NB4 (cell line): ENCODE measurements at regions not wholly inside any gene's neighbourhood (a gene's known extent, or its start where the extent isn't known, plus 50 kb on each side); places are given as distances from the start of the nearest gene placed in this dataset.
"Not testable (repeated sequence)": the region's sequence is repeated elsewhere in the genome, so short reads cannot be mapped to it uniquely, and the experiment has no call there.

Experiments
- DNase-seq: peaks from one replicate; pipeline ENCODE4 v3.0.0; 2010; ENCODE audit warnings: low read depth
- H3K4me3 ChIP-seq: one replicate; pipeline ENCODE4 v1.5.1; 2011; ENCODE audit warnings: mild to moderate bottlenecking, low read depth, low read length, moderate library complexity
- MYC ChIP-seq: IDR thresholded peaks from 2 replicates; pipeline ENCODE4 v1.6.1; 2011; ENCODE audit warnings: low read depth, low read length
- POLR2A ChIP-seq: IDR thresholded peaks from 2 replicates; pipeline ENCODE4 v1.6.1; 2011; ENCODE audit warnings: mild to moderate bottlenecking; ENCODE audit not compliant: insufficient read length; ENCODE audit errors: extremely low read depth
- TF ChIP-seq, protein P1 (sequence below): IDR thresholded peaks from 2 replicates; pipeline ENCODE4 v1.6.1; 2011; ENCODE audit warnings: low read depth, low read length
- TF ChIP-seq, protein P2 (sequence below): IDR thresholded peaks from one replicate; pipeline ENCODE4 v1.5.1; 2012; ENCODE audit warnings: low read depth, low read length

DNA sequence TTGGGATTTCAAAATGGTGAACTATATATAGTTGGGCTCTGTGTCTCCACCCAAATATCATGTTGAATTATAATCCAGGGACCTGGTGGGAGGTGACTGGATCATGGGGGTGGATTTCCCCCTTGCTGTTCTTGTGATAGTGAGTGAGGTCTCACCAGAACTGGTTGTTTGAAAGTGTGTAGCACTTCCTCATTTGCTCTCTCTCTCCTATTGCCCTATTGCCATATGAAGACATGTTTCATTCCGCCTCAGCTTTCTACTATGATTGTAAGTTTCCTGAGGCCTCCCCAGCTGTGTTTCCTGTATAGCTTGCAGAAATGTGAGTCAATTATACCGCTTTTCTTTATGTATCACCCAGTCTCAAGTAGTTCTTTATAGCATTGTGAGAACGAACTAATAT lies 545.6 kb downstream of the TRAM1L1 start:
- H3K4me3 ChIP-seq = no peak overlapping the region
- TF ChIP-seq, protein P1, sequence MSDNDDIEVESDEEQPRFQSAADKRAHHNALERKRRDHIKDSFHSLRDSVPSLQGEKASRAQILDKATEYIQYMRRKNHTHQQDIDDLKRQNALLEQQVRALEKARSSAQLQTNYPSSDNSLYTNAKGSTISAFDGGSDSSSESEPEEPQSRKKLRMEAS = no peak
- no peak for TF ChIP-seq POLR2A
- no peak for TF ChIP-seq MYC
- TF ChIP-seq, protein P2, sequence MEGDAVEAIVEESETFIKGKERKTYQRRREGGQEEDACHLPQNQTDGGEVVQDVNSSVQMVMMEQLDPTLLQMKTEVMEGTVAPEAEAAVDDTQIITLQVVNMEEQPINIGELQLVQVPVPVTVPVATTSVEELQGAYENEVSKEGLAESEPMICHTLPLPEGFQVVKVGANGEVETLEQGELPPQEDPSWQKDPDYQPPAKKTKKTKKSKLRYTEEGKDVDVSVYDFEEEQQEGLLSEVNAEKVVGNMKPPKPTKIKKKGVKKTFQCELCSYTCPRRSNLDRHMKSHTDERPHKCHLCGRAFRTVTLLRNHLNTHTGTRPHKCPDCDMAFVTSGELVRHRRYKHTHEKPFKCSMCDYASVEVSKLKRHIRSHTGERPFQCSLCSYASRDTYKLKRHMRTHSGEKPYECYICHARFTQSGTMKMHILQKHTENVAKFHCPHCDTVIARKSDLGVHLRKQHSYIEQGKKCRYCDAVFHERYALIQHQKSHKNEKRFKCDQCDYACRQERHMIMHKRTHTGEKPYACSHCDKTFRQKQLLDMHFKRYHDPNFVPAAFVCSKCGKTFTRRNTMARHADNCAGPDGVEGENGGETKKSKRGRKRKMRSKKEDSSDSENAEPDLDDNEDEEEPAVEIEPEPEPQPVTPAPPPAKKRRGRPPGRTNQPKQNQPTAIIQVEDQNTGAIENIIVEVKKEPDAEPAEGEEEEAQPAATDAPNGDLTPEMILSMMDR = no peak
- DNase-seq = peak; percentile 4

DNA sequence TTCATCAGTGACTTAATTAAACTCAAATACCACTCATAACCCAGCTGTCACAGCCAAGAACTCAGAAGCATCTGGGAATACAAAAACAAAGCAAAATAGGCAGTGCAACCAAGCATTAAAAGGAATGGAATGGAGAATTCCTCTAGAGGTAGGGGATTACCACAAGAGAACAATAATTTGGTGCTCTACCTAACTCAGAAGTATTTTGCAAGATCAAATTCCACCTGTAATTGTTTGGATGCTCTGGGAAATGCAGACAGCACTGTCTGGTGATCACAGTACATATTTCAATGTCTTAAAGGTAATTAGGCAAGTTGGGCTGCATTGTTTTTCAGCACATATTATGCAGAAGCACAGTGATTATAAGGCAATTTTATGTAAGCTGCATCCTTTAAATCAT lies 547.5 kb downstream of the TRAM1L1 start:
- H3K4me3 ChIP-seq = no peak overlapping the region
- DNase-seq = no peak
- TF ChIP-seq MYC = no peak
- TF ChIP-seq, protein P1 = no peak
- TF ChIP-seq, protein P2 = no peak
- no peak for TF ChIP-seq POLR2A

DNA sequence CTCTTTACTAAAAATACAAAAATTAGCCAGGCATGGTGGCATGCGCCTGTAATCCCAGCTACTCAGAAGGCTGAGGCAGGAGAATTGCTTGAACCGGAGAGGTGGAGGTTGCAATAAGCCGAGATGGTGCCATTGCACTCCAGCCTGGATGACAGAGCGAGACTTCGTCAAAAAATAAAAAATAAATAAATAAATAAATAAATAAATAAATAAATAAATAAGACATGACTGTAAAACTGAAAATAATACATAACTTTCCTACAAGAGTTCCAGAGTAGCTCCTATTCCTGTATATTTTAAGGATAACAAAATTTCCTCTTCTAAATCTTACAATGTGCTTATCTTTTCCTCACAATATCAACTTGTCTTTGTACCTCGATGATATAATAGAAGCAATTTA lies 549.4 kb downstream of the TRAM1L1 start:
- H3K4me3 ChIP-seq, DNase-seq: not testable (repeated sequence)

DNA sequence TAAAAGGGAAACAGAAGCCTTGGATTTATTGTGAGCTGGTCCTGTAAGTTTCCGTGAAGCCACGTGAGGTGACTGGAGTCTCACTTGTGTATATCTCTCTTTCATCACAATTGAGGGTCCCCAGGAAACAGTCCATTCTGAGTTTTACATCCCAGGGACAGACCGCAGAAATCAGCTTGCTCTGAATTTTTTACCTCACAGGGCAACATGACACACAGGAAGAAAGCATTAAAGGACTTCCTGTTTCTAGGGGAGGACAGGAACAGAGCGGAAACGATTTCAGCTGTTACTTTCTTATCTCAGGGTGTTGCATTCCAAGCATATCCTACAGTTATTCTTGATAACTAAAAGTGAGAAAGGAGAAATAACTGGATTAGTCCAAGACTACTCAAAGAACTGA lies 553.5 kb downstream of the TRAM1L1 start:
- TF ChIP-seq, protein P2 = no peak
- TF ChIP-seq, protein P1 = no peak
- TF ChIP-seq MYC (no peak), POLR2A (no peak)
- H3K4me3 ChIP-seq = no peak overlapping the region
- peak; percentile 42 for DNase-seq

DNA sequence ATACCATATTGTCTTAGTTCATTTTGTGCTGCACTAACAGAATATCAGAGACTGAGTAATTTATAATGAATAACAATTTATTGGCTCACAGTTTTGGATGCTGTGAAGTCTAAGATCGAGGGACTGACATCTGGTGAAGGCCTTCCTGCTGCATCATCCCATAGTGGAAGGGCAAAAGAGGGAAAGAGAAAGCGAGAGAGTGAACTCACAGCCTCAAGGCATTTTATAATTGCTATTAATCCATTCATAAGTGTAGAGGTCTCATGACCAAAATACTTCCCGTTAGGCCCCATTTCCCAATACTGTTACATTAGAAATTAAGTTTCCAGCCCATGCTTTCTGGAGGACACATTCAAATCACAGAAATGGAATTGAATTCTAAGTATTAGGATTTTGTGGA lies 554.4 kb downstream of the TRAM1L1 start:
- TF ChIP-seq, protein P1 = no peak
- TF ChIP-seq, protein P2 = no peak
- no peak for TF ChIP-seq MYC
- no peak for TF ChIP-seq POLR2A
- no peak for DNase-seq
- H3K4me3 ChIP-seq = no peak overlapping the region

DNA sequence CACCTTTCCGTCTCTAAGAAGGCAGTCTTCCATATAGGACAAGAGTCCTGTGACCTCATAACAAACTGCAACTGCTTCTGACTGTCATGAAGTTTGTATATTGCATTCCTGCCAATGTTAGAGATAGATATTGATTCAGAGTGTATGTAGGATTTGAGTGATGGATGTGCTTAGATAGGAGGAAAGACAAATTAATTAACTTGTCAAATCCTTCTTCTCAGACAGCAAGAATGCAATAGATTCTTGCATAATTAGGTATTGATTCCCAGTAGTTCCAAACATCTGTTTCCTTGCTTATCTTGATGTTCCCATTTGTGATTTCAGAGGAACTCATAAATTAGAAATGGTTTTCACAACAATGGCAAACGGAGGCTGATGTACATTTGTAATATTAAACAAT lies 555.3 kb downstream of the TRAM1L1 start:
- no peak for DNase-seq
- TF ChIP-seq MYC = no peak
- TF ChIP-seq POLR2A = no peak
- TF ChIP-seq, protein P1 = no peak
- TF ChIP-seq, protein P2 = no peak

More for the DNA sequence above, 555.3 kb downstream of the TRAM1L1 start:
- H3K4me3 ChIP-seq = no peak overlapping the region
